ENCODE measurements at regions not wholly inside any gene's neighbourhood (a gene's known extent, or its start where the extent isn't known, plus 50 kb on each side); places are given as distances from the start of the nearest gene placed in this dataset.
"Not testable (repeated sequence)": the region's sequence is repeated elsewhere in the genome, so short reads cannot be mapped to it uniquely, and the experiment has no call there.

DNA sequence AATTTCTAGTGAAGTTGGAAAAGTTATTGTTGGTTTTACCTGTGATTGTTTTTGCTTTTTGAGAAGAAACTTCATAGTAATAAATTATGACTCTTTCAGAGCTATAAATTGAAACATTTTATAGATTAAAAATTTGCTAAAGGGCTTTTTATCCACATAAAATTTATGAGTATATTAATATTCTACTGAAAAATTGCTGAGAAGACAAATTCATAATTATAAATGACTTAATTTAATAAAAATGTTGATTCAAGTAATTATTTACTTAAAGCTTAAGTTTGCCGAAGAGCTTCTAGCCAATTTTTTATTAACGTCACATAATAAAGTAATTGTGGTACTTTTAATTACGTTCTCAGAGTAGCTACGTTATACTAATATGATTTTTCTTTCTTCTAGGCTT is 761.7 kb downstream of the DNAJB9 start:
- DNase-seq = no peak

DNA sequence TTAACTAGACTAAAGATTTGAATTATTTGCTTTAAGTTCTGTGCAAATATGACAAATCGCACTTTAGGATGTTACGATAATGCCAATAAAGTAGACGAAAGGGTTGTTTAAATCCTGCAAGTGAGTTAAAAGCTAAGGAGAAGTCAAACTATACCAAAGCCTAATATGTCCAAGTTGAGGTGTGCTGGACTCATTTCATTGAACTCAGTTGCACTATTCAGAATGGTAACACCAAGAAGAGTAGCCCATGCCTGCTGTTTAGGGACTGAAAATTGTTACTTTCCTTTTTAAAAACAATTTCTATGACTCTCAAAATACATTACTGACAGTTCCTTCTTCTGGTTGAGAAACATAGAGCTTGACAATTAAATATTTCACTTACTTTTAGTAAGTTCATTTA is 766.3 kb downstream of the DNAJB9 start:
- DNase-seq = no peak

DNA sequence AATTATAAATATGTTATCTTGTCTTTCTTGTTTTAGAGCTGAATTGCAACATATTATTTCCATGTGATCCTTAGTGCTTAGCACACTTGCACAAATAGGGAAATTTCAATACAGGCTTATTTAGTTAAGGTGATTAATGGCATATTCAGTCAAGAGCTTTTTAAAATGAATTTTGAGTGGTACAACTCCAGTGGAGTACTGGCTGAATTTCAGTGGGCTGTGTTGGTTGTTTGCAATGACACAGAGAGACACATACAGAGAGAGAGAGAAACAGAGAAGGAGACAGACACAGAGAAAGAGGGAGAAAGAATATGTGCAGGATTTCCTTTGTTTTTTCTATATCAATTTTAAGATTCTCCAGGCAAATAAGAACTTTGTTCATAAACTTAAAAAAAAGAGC is 766.9 kb downstream of the DNAJB9 start:
- no peak for DNase-seq

DNA sequence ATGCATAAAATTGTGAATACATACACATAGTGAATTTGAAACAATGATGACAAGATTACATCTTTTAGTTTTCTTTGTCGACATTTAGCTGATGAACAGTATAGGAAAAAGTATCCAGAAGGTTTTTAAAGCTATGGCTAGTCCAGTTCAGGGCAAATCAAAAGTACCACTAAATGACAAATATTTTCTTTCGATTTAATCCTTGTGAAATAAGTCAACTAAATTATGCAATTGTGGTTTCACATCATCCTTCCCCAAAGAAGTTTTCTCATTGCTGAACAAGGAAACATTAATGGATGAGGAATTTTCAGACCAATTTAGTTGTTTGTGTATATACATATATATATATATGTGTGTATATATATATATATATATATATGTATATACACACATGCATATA is 774.0 kb downstream of the DNAJB9 start:
- DNase-seq = no peak

DNA sequence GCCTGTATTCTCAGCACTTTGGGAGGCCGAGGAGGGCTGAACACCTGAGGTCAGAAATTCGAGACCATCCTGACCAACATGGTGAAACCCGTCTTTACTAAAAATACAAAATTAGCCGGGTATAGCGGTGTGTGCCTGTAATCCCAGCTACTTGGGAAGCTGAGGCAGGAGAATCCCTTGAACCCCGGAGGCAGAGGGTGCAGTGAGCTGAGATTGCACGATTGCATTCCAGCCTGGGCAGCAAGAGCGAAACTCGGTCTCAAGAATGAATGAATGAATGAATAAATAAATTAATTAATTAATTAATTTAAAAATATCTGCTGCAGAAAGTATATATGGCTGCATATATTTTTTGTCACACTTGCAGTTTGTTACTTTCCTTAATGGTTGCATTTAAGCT is 781.8 kb downstream of the DNAJB9 start:
- no peak for DNase-seq

DNA sequence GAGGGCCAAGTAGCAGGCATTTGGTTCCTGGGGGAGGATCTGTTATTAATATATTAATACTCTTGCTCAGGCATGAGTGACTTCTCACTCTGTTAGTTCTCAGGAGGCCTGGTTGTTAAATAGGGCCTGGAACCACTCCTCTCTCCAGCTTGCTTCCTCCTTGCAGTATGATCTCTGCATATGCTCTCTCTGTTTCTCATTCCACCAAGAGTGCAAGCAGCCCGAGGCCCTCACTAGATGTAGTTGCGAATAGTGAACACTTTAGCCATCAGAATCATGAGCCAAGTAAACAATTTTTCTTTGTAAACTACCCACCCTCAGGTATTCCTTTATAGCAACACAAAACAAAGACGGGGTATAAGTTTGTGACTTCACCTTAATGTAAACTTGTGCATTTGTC is 784.3 kb downstream of the DNAJB9 start:
- no peak for DNase-seq

DNA sequence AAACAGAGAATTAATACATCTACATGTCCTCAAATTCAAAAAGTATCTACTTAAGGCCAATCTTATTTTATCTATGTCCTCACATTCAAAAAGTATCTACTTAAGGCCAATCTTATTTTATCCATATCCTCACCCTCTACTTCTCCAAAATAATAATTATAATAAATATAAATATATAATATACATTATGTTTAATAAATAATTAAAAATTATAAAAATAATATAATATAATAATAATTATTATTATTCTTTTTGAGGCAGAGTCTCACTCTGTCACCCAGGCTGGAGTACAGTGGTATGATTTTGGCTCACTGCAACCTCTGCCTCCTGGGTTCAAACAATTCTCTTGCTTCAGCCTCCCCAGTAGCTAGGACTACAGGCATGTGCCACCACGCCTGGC is 784.9 kb downstream of the DNAJB9 start:
- no peak for DNase-seq

DNA sequence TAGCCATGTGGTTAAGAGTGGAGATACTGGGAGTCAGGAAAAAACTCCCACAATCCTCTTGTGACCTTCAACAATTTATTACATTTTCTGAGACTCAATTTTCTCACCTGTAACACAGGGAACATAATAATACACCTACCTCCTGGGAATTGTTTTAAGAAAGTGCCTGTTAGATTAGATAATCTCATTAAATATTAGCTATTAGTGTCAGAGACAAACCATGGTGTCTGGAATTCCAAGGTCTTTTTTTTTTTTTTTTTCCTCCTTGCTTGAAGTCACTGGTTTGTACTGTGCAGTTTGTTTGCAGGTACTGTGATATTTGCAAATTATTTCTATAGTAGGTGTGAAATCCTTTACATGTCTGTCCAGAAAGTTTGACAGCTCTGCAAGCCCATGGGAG is 806.1 kb downstream of the DNAJB9 start:
- DNase-seq = no peak

DNA sequence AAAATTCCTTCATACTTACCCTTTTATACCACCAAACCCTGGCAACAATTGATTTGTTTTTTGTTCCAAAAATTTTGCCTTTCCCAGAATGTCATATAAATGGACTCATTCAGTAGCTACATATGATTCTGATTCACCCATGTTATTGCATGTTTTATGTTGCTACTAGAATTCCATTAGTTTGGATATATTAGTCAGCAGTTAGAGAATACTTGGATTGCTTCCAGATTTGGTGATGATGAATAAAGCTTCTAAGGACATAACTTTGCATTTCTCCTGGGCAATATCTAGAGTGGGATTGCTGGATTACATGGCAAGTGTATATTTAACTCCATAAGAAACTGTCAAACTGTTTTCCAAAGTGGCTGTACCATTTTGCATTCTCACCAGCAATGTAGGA is 806.9 kb downstream of the DNAJB9 start:
- DNase-seq = no peak

DNA sequence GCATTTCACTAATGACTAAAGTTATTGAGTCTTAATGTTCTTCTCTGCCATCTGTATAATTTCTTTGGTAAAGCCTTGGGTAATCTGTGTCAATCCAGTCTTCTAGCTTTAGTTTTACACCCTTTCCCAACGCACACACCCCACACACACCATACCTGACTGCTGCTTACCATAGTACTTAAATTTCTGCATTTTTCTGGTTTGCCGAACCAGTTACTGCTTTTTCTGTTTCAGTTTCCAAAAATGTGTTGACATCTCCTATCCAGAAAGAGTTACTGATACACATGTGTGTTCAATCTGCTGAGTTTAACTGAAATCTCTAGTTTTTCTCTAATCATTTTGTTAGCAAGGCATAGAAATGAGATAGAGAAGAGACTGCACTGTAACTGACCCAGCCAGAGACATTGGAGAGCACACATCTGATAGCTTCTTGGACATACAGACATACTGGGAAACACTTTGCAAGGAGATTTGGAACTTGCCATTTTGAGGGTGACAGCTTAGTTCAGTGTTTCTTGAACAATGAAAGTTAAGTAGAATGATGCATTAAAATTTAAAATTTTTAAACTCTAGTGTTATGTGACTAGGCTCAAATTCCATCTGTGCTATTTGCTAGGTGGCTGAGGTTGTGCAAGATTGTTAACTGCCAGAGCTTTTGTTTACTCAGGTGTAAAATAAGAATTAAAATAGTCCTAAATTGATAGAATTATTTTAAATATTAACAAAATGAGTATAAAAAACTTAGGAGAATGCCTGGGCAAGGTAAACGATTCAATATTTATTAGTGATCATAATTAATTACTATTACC is 807.6 kb downstream of the DNAJB9 start:
- DNase-seq = no peak

DNA sequence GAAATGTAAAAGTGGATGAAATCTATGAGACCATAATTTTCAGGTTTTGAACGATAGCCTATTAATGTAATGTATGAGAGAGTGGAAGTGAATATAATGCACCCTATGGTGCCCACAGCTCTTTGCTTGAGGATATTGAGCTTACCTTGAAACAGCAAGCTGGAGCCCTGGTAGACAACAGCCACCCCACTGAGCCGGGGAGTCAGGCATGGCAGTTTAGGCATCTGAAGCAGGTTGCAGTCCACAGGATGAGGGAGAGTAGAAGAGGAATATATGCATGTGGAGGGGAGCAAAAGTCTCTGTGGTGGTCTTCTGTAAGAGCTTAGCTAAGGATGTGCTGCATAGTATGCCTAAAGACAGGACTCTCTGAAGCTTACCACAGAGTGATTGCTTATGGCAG is 817.3 kb downstream of the DNAJB9 start:
- DNase-seq = no peak

DNA sequence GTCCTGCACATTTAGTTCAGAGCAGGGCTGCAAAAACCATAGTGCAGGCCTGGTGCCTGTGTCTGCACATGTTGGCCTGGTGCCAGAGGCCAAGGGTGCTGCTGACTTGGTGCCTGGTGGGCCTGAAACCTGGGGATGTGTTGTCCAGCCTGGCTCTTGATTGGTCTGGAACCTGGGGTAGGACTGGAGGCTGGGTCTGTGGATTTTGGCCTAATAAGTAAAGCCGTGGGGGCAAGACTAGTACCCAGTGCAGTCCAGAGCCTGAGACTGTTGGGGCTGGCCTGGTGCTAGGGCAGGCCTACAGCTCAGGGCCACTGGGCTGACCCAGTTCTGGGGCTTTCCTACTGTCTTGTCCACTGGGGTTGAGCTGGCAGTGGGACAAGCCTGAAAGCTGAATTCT is 817.9 kb downstream of the DNAJB9 start:
- no peak for DNase-seq

DNA sequence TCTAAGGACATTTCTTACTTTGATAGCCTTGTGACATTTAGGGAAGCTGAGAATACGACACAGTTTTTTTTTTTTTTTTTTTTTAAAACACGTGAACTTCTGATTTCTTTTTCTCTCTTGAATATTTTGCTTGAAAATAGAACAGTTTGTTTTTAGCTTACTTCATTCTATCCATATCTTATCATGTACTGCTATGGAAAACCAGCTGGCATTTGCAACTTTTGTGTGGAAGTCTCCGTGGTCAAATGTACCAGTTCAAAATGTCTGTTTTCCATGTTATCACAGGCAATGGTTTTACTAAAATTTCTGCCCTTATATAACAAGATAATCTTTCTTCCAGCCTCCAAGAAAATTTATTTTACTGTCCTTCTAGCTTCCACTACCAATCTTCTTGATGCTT is 821.6 kb downstream of the DNAJB9 start:
- DNase-seq = no peak

DNA sequence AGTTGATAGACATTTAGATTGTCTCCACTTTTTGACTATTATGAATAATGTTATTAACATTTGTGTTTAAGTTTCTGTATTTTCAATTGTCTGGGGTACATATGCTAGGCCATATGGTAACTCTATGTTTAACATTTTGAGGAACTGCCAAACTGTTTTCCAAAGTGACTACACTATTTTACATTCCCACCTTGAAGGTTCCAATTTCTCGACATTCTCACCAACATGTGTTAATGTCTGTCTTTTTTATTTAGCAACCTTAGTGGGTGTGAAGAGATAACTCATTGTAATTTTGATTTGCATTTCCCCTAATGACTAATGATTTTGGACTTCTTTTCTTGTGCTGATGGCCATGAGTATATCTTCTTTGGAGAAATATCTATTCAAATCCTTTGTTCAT is 832.4 kb downstream of the DNAJB9 start:
- no peak for DNase-seq

DNA sequence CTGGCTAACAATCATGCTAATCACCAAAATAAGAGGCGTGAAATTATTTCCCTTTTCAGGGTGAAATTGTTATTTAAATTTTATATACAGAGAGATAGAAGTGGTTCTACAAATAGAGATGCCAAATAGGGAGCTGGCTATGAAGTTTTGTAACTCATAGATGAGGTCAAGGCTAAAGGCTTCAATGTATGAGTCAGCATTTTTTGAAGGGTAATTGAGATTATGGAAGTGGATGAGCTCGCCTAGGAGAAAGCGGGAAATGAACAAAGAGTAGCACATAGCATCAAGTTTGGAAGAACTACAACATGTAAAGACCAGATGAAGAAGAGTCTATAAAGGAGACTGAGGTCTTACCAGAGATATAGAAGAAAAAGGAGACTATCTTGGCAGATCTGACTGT is 838.1 kb downstream of the DNAJB9 start:
- no peak for DNase-seq

DNA sequence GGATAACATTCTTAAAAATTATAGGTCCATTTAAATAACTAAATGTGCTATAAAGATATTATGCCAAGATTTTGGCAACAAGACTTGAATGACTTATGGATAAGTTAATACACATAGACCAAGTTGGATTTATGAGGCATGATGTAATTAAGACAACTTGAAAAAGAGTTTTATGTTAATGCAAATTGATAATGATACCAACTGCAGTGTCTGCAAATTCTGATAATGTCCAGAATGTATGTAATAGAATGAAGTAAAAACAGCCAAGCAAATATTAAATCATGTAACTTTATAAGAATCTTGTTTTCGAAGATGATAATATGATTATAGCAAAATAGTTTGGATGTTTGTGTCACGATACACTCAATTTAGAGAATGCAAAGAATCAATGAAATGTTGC is 868.3 kb downstream of the DNAJB9 start:
- DNase-seq = no peak

DNA sequence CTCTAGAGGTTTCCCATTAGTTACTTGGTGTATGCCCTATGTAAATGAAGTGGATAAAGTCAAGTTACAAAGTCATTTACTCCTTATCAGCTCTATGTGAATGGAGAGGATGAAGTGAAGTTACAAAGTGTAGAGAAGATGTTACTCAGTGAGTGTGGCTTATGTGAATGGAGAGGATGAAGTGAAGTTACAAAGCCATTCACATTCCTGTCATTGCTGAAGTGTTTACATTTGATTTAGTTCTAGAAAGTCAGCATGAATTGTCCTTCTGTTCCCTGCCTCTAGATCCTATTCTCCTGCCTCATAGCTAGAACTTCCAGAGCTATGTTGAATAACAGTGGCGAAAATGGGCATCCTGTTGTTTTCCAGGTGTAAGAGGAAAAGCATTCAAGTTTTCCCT is 880.1 kb downstream of the DNAJB9 start:
- DNase-seq = no peak

DNA sequence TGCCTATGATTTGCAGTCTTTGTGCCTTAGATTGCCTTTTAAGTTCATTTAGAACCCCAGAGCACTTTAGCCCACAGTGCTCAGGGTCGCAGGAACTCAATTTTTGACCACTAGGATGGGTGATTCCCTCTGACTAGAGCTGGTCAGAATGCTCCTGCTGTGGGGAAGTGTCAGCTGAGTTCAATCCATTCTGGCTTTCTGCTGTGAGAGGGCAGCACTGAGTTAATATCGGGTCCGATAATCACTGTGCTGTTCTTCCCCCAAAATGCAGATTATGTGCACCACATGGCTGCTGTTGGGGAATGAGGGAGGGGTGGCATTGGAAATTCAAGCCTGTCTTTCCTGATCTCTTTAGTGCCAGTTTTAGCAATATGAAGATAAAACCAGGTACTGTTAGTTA is 886.4 kb downstream of the DNAJB9 start:
- DNase-seq = no peak

DNA sequence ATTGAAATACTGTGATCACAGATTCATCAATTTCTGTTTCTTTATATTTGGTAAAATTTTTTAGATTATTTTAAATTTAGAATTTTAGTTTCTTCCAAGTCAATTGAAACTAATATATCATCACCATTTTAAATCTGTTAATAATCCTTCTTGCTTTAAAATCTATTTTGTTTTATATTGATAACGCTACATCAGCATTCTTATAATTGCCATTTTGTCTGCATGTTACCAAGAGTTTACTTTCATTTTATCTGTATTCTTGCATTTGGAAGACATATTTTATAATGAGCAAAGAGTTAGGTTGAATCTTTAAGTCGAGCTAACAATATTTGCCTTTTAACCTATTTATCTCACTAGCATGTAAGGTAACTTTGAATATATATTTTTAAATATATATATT is 890.6 kb downstream of the DNAJB9 start:
- DNase-seq = no peak

DNA sequence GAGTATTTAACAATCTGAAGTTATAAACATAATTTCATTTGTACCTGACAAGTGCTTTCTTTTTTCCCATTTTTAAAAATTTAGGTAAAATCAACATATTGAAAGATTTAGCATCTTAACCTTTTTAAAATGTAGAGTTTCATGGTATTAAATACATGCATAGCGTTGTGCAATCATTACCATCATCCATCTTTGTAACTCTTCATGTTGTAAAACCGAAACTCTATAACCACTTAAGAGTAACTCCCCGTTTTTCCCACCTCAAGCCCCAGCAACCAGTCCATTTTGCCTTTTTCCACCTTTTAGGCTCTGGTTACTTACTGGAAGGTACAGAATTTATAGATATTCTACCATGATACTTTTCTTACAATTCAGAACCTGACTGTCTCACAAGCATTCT is 892.5 kb downstream of the DNAJB9 start:
- no peak for DNase-seq

DNA sequence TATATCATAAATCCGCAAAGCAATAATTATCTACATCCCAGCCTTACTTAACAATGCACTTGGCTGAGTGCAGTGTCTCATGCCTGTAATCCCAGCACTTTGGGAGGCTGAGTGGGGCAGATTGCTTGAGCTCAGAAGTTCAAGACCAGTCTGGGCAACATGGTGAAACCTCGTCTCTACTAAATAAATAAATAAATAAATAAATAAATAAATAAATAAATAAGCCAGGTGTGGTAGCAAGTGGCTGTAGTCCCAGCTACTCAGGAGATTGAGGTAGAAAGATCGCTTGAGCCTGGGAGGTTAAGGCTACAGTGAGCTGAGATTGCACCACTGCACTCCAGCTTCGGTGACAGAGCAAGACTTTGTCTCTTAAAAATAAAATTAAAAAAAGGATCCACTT is 898.1 kb downstream of the DNAJB9 start:
- DNase-seq = not testable (repeated sequence)

DNA sequence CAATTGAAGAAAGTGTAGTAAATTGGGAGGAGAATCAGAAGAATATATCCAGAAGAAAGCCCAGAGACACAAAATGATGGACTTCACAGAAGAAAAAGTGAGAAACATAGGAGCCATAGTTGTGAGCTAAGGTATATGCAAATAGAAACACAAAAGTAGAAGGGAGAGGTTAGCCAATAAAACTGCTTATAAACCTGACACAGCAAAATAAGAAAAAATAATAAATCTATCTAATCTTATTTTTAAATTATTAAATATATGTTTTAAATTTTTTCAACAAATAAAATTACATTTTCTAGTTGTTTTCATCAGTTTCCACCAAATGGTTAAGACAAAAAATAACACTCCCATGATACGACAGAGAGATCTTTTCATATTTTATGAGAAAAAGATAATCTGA is 903.5 kb downstream of the DNAJB9 start:
- DNase-seq = no peak

DNA sequence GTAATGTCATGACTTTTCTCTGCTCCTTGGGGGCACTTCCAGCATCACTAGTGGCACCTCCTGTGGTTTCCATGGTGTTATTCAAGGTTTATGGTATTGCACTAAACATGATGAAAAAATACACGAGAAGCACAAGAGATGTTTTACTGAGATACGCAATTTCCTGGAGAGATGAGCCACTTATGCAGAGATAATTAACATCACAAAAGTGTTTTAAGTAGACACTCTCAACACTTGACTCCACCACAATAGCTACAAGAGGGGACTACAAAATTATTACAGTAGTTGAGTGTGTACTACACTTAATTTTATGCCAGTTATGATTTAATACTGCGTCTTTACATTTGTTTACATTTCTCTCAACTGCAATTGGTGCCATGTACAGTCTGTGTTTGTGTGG is 906.7 kb downstream of the DNAJB9 start:
- DNase-seq = no peak

DNA sequence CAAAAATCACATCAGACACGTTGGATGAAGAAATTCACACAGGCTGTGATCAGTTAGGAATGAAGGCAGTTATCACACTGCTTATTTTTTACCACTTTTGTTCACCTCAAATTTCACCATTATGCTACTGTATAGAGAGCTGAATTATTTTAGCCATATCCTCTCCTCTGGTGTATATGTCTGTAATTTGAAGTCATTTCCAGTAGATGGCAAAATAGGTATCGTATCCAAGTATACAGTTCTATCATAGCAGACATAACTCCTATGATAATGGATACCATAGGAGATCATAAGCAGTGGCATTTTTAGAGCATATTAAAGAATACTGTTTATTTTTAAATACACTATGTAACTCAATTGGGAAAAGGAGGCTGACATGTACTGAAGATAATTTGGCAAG is 909.7 kb downstream of the DNAJB9 start:
- no peak for DNase-seq

DNA sequence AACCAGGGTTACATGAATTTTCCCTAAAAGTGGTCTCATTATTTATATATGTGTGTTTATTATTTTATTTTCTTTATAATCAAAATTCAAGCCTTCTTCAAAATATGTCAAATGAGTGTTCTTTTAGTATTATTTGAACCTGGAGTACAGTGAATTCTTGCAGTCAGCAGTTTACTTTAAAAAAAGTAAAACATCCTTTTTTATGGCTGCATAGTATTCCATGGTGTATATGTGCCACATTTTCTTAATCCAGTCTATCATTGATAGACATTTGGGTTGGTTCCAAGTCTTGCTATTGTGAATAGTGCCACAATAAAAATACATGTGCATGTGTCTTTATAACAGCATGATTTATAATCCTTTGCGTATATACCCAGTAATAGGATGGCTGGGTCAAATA is 920.9 kb downstream of the DNAJB9 start:
- not testable (repeated sequence) for DNase-seq

DNA sequence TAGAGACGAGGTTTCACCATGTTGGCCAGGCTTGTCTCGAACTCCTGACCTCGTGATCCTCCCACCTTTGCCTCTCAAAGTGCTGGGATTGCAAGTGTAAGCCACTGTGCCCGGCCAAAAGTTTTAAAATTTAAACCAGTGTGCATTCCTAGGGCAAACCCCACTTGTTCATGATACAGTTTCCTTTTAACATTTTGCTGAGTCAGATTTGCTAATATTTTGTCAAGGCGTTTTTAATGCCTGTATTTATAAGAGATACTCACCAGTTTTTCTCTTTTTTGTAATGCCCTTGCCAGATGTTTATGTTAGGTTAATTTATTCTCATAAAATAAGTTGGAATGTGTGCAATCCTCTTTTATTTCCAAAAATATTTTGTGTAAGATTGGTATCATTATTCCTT is 927.4 kb downstream of the DNAJB9 start:
- DNase-seq = no peak

Measured in activated effector memory CD4-positive, alpha-beta T cell treated with anti-CD3 and anti-CD28 coated beads, Interleukin-2, amount 50 U/mL, for 16 hours (primary cell).